D721Med (cell line): ENCODE measurements at regions not wholly inside any gene's neighbourhood (a gene's known extent, or its start where the extent isn't known, plus 50 kb on each side); places are given as distances from the start of the nearest gene placed in this dataset.

Source experiments
- DNase-seq: peaks from one replicate; pipeline ENCODE4 v3.0.0; 2011; ENCODE audit warnings: low spot score; ENCODE audit not compliant: insufficient read length
- FAIRE-seq: peaks from 2 replicates; lab custom pipeline; 2011; peaks lifted over from hg19 to GRCh38; lab: Jason Lieb, UNC
- TF ChIP-seq, protein P1 (sequence below): IDR thresholded peaks from 2 replicates; pipeline ENCODE4 v1.5.1; 2012; ENCODE audit warnings: mild to moderate bottlenecking, control low read depth; ENCODE audit not compliant: insufficient read depth; ENCODE audit errors: missing control alignments

GRCh38 chr4:24001486-24002329 is 111.9 kb upstream of the PPARGC1A start:
- TF ChIP-seq, protein P1, sequence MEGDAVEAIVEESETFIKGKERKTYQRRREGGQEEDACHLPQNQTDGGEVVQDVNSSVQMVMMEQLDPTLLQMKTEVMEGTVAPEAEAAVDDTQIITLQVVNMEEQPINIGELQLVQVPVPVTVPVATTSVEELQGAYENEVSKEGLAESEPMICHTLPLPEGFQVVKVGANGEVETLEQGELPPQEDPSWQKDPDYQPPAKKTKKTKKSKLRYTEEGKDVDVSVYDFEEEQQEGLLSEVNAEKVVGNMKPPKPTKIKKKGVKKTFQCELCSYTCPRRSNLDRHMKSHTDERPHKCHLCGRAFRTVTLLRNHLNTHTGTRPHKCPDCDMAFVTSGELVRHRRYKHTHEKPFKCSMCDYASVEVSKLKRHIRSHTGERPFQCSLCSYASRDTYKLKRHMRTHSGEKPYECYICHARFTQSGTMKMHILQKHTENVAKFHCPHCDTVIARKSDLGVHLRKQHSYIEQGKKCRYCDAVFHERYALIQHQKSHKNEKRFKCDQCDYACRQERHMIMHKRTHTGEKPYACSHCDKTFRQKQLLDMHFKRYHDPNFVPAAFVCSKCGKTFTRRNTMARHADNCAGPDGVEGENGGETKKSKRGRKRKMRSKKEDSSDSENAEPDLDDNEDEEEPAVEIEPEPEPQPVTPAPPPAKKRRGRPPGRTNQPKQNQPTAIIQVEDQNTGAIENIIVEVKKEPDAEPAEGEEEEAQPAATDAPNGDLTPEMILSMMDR, result no peak
- DNase-seq (no peak), FAIRE-seq (no peak)

DNA sequence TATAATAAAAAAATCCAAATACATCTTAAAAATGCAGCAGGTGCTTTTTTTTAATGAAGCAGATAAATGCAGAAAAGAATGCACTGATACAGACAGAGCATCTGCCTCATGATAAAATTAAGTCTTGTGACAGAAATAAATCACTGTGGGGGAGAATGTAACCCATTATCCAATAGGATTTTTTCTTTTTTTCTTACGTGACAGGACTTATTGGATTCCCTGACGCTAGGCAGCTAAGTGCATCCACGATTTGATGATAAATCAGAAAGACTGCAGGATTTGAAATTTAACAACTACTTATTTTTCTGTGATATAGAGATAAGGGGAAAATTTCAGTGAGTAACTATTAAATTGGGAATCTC is 110.6 kb upstream of the PPARGC1A start:
- DNase-seq (no peak), FAIRE-seq (no peak)
- TF ChIP-seq, protein P1, result no peak

- TF ChIP-seq, protein P1, result no peak
- FAIRE-seq, result no peak
- DNase-seq, result no peak
These were observed 110.0 kb upstream of the PPARGC1A start for GRCh38 chr4:23999714-24000469.

DNA sequence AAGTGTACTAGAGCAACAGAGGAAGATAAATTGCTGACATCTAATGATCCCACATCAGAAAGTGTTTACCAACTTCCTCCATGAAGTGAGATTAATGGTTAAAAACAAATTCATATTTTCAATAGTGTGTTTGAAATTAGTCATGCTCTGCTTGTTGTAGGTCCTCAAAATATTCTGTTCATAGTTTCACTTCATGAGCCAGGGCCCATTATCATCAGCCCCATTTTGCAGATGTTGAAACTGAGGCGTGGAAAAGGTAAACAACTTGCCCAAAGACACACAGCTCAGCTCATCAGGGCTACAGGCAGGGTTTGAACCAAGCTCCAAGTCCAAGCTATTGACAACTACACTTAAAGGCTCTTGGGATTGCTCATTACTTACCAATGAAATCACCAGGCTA is 103.5 kb upstream of the PPARGC1A start:
- no peak for FAIRE-seq
- no peak for DNase-seq
- TF ChIP-seq, protein P1, result no peak

- FAIRE-seq (no peak), DNase-seq (no peak)
- TF ChIP-seq, protein P1, result no peak
These were observed 101.6 kb upstream of the PPARGC1A start for GRCh38 chr4:23991444-23991843.

- TF ChIP-seq, protein P1, result no peak
- DNase-seq, result no peak
- no peak for FAIRE-seq
These were observed 96.4 kb upstream of the PPARGC1A start for GRCh38 chr4:23986270-23986669.
